HG03064 (cell line): ENCODE measurements at regions not wholly inside any gene's neighbourhood (a gene's known extent, or its start where the extent isn't known, plus 50 kb on each side); places are given as distances from the start of the nearest gene placed in this dataset.

Experiments used
- ATAC-seq: cut with Tn5 transposase; IDR thresholded peaks from one replicate; pipeline ENCODE4 v1.9.1; 2021; ENCODE audit warnings: low read depth; ENCODE audit not compliant: unreplicated experiment

DNA sequence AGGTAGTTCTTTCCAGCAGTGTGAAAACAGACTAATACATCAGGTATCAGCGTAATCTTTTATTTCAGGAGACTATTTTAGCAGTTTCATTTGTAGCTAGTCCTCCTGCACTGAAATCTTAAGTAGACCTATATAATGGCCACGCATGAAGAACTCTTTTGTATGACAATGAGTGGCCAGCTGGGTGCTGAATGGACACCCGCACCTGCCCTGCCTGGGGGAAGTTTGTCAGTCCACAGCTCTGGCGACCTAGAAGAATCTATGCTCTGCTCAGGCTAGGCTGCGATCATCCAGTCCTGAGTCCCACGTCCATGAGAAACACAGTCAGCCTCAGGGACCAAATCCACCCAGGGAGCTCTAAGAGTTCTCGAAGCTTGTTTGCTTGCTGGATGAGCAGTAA lies 709.2 kb upstream of the ID2 start:
- ATAC-seq, result no peak

DNA sequence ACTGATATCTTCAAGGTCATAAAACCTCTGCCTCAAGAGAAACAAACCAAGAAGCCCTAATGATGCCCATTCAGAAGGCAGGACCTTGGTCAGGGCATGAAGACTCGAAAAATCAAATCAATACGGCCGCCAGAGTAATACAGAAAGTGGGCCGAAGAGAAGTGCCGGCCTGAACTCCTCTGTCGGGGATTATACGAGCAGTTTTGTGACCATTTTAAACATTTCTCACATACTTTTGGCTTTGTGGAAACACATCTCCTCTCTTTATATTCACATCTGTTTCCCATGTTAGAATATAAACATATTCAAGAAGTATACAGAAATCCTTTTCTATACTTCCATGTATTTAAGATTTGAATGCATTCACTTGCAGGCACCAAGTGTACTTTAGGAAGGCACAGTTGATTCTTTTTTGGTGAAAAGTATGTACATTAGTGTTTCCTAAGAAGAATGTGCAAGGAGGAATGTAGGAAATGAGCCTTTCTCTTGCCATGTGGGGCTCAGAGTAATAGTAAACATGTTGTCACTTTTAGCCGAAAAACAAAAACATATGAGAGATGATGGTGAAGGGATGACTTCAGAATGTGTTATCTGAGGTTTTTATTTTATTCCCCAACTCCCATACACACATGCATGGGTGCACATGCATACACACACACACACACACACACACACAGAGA lies 707.9 kb upstream of the ID2 start:
- ATAC-seq, result no peak

DNA sequence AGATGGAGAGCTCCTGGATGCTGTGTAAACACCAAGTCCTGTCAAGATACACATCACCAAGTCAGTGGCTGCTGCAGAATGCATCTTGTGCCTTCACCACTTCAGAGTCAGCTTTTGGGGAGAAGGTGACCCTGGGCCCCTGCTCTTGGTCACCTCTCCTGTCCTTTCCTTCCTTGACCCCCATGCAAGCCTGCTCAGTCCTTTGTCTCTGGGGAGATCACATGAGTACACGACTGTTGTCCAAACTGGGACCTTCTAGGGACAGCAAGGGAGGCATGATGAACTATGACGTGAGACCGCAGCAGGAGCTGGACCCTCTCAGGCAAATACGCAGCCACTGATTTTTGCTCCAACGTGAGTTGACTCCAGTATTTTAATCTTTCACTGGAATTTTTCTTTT lies 706.9 kb upstream of the ID2 start:
- ATAC-seq, result no peak

DNA sequence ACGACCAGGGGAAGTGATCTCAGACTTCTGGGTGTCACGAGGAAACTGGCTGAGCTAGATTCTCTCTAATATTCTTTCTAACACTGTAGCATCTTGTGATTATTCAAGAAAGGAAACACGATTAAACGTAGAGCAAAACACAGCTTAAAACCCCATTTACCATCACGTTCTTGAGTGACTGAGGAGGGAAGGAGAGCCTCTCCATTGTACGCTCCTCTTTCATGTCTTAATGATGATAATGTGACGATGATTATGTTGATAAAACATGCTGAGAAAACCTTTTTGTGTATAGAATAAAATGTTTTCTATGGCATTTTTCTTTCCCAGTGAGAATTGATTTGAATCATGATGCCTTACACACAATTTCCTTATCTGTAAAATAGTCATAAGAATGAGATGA lies 705.6 kb upstream of the ID2 start:
- no peak for ATAC-seq

DNA sequence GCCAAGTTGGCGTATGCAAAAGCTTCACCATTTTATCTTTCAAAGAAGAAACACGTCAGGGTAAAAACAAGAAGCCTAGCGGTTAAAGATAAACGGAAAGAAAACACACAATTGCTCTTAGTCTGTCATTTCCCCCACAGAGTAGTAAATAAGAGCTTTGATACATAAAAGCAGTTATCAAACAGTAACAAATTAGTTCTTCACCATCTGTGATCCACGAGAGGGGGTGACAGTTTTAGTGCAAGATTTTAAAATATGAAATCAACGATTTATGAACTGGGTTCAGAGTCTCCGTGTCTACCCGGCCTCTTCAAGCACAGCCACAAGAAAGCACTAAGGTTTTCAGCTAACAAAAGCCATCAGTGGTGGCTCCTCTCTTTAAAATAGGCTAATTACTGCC lies 703.9 kb upstream of the ID2 start:
- no peak for ATAC-seq

DNA sequence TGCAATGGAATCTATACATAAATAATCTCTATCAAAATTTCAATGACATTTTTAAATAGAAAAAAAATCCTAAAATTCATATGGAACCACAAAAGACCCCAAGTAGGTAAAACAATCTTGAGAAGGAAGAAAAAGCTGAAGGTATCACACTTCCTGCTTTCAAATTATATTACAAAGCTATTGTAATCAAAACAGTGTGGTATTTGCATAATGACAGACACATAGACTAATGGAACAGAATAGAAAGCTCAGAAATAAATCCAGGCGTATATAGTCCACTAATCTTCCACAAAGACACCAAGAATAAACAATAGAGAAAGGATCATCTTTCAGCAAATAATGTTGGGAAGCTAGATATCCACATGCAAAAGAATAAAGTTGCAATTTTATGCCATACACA lies 699.8 kb upstream of the ID2 start:
- ATAC-seq, result no peak

DNA sequence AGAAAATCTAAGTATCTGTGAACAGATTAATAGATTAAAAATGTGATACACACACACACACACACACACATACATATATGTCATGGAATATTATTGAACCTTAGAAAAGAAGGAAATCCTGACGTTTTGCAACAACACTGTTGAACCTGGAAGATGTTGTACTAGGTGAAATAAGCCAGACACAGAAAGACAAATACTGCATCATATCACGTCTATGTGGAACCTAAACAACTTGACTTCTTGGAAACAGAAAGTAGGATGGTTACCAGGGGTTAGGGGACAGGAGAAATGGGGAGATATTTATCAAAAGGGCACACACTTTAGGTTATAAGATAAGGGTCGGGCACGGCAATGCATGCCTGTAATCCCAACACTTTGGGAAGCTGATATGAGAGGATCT lies 698.4 kb upstream of the ID2 start:
- ATAC-seq, result no peak

DNA sequence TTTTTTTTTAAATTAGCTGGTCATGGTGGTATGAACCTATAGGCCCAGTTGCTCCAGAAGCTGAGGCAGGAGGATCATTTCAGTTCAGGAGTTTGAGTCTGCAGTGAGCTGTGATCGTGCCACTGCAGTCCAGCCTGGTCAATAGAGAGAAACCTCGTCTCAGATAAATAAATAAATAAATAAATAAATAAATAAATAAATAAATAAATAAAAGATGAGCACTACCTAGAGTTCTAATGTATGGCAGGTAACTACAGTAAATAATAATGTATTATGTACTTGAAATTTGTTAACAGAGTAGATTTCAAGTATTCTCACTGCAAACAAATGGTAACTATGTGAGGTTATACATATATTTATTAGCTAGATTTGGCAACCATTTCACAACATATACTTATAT lies 697.9 kb upstream of the ID2 start:
- no peak for ATAC-seq

DNA sequence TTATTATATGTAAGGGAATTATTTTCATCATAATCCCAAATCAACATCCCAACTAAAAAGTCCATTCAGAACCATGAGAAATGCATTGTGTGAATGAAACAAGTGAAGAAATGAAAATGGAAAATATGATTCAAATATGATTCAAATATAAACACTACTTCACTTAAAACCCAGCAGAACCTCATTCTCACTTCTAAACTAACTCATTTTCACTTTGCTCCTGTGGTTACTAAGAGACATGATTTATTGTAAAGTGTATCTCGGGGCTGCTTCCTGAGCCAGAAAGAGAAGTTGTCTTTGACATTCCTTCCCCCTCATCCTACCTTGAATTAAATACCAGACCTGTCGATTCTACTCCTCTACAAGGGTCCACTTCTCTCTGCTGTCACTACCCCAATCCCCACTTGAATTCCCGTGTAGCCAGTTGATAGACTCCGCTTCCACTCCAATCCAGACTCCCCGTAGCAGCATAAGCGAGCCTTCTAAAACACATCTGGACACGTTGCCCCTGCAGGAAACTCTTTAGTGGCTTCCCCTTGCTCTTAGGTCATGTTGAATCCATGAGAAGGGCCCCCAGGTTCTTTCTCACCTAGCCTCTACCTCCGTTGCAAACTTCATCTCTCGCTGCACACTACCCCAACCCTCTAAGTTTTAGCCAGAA lies 697.0 kb upstream of the ID2 start:
- no peak for ATAC-seq

DNA sequence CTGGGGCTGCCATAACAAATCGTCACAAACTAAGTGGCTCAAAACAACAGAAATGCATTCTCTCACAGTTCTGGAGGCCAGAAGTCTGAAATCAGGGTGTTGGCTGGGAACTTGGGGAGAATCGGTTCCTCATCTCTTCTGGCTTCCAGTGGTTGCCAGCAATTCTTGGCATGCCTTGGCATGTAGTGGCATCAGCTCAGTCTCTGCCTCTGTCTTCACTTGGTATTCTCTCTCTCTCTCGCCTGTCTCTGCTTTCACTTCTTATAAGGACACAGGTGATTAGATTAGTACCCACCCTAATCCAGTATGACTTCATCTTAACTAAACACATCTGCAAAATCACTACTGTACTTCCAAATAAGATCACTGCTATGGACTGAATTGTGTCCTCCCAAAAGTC lies 695.4 kb upstream of the ID2 start:
- no peak for ATAC-seq

DNA sequence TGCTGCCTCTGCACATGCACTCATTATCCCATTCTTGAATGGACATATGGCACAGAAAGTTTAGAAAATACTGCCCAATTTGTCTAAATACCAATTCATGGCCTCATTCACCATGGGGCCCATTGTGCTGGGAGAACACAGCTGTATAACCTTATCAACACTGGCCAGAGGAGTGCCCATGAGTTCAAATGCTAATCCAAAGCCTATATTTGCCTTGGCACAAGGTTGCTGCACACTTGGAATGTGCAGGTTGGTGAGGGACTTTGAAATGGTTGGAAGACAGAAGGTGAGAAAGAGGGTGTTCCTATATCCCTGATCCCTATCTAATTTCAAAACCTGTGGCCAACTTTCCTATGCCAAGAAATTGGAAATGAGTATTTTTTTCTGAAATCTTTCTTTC lies 693.9 kb upstream of the ID2 start:
- no peak for ATAC-seq

DNA sequence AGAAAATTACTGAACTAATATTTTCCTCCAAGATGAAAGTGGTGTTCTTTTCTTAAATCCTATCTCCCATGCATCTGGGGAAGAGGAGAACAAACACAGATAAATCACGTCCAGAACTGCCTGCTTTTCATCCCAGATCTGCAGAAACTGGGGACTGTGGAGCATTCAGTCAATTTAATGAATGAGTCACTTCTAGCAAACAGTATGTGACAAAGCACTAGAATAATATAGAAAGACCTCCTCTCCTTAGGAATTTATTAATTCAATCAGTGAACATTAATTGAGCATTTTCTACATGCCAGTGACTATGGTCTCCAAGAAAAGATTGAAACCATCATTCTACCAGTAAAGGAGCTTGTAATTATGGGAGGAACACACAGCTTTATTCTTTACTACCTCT lies 693.4 kb upstream of the ID2 start:
- ATAC-seq, result no peak

DNA sequence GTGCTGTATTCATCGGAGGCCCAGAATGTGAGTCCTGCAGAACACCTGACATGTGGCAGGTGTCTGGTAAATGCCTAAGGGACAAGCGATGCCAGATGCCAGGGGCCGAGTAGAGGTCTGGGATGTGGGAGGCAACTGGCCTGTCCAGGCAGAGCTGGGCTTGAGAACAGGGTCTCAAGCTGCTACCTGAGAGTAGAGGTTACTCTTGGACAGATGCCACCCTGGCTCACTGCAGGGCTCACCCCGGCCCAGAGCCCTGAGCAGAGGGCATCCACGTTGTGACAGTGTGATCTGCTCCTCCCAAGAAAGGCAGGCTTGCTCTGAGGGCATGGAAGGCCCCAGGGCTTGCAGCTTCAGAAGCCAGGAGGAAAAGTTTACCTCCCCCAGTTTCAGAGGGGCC lies 692.0 kb upstream of the ID2 start:
- no peak for ATAC-seq

DNA sequence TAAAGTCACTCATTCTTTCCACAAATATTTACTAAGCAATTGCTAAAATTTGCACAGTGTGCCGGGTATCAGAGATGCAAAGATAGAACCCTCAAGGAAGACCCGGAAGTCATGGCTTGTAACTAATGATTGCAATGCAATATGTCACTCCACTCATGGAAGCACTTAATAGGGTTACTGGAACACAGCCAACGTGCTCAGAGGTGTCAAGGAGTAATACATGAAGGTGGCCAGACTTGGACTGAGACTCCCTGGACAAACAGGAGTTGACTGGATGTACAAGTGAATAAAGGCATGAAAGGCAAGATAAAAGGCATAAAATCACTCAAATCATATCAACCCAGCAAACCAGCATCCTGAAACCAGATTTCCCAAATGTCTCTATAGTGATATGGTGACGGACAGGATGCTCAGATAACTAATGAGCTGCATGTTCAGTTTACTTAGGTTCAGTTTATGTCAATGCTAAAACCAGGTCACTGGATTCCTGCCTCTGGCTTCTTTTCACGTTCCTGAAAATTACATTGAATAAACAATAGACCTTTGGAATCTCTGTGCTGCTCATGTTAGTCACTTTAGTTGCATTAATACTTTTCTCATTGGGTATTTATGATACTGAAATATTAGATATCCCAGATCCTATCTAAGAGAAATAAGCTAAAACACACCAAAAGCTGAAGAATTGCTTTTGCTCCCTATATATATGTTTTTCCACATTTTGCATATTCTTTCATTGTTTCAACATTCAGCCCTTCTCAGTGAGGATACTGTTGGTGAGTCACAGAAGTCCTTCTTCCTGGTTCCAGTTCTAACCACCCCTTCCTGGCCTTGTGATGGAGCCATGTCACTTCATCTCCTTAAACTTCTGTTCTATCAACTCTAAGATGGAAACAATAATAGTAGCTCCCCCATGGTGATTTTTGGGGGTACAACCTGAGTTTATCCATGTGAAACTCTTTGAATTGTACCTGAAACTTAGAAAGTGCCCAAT lies 688.9 kb upstream of the ID2 start:
- ATAC-seq, result no peak

DNA sequence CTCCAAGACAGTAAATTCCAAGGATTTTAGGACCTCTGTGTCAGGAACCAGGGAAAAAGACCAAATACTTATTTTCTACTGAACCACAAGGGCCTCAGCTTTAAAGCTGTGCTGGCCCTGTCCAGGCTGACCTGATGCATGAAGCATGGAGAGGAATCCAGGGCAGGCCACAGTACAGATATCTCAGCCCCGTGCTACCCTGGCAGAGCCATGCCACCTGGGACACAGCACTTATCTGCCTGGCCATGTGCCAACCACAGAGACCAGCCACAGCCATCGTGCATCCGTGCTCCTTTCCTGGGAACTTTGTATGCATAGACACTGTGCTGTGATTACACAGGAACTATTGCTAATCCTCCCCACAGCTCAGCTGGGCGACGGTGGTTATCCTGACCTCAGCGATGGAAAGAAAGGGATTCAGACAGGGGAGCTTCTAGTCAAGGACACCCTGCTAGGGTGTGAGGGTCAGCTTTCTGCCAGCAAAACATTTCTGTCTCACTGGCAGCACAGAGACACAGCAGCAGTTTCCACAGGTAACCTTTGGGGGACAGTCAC lies 687.4 kb upstream of the ID2 start:
- no peak for ATAC-seq

DNA sequence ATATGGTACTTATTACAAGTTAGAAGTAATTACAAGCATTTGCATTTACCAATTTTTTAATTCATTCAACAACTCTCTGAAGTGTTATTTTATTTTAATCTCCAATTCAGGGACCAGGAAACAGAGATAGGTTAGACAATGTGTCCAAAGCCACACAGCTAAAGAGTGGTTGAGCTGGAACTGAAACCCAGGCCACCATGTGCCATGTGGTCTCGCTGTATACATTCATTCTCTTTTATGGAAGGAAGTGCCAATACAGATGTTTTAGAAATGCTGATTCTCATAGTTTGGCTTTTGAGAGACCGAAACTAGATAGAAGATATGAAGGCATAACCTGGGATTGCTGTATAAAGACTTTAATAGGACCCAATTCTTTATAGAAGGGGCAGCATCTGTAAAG lies 684.6 kb upstream of the ID2 start:
- ATAC-seq, result no peak

DNA sequence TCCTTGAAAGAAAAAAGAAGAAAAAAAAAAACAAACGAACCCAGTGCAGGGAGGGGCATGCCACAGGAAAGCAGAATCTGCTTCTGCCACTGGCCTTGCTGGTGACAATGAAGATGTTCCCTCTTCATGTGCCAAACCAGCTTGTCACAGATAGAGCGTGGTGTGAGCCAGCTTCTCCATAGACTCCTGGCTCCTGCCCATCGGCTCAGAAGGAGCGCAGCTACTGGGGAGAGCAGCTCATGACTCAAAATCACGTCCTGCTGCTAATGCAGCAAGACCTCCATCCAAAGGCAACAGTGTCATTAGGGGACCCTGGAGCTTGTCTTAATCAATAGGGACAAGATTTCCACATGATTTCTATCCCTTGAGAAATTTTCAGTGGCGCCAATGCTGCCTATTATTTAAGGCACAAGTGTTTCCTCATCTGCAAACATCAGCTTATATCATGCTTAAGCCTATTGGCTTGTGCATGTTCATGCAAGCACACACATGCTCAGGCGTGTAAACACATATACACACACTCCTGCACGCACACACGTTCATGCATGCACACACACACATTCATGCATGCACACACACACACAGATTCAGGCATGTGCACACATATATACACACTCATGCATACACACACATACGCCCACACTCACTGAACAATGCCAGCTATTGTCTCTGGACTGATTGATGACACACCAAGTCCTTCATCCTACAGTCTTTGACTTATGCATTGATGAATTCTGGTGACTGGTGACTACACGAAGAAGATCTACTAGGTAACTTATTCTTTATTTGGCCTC lies 682.0 kb upstream of the ID2 start:
- ATAC-seq, result no peak

DNA sequence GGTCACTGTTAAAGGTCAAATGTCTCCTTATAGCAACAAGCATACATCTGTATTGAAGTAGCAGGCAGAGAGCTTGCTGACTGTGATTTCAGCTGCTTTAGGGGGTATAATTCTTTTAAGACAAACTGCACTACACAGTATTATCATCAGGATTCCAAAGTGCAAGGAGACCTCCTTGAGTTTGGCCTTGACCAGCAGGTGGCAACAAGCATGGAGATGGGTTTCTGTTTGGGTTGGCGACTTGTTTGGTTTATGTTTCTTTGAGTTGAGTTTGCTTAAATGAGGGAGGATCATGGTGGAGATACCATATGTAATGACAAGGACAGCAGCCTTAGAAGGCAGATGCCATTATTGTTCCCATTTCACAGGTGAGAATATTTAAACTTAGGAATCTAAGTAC lies 681.0 kb upstream of the ID2 start:
- no peak for ATAC-seq

DNA sequence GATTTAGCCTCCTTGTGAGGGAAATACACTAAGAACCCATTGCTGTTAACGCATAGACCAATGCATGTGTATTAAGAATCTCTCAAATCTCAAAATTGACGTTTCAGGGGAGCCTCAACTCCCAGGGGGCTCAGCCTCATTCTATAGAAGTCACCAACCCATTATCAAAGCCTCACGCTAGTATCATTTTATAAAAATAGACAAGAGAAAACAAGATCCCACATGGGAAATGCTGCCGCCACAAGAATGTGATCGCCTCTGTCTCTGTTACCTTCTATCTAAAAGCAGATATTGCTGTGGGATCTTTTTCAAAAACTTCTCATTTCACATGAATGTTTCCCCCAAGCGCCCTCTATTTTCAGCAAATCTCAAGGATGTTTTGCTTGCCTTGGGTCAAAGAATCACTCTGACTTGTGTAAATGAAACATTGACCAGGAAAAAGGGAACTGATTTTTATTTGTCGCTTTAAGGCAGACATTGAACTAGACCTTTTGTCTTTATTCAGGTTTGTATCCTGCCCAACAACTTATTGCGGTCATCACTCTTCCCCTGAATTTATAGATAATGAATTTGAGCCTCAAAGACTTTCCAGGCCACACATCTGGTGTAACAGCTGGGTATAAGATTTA lies 679.0 kb upstream of the ID2 start:
- no peak for ATAC-seq

DNA sequence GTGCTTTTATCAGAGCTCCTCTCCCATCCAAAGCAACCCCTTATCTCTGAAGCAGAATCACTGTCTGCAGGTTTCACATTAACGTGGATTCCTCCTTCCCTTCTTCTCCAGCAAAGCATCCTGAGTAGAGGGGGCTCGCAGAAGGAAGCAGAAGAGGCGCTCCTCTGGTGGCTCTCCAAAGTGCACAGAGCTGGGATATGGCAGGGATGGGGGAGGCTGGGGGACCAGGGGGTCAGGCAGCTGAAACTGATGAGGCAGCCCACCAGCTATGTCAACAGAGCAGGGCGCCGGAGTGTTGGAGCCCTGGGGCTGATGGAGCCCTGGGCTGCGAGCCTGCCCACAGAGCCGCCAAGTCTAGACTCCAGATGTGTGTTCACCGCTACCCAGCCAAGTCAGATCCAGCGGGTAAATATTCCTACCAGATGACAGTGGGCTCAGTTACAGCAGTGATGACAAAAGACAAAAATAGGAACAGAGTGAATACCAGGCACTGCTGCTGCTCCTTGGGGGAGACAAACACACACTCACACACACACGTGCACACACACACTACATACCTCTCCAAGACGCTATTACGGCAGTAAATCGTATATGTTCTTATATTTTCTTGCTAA lies 678.3 kb upstream of the ID2 start:
- ATAC-seq, result no peak
